Upper lobe of left lung (tissue), 4 donors: ENCODE measurements at regions not wholly inside any gene's neighbourhood (a gene's known extent, or its start where the extent isn't known, plus 50 kb on each side); places are given as distances from the start of the nearest gene placed in this dataset.

ENCODE experiments used
- EP300 ChIP-seq, 4 donors: sonication (generic); formaldehyde crosslinking; IDR thresholded peaks; one replicate each; pipeline ENCODE4 v1.5.1; 2017; ENCODE audit warnings: antibody characterized with exemption in 4 of 4, control low read depth in 2 of 4
- POLR2A ChIP-seq, 4 donors: fragments of 450-650 bp; IDR thresholded peaks; one replicate each; pipeline ENCODE4 v1.5.1; 2016 to 2017; ENCODE audit warnings: antibody characterized with exemption in 4 of 4, mild to moderate bottlenecking in 2 of 4
- POLR2AphosphoS5 ChIP-seq, 2 donors: sonication (generic); formaldehyde crosslinking; IDR thresholded peaks; one replicate each; pipeline ENCODE4 v1.5.1; 2017; ENCODE audit warnings: antibody characterized with exemption in 2 of 2
- TF ChIP-seq, protein P1 (sequence below), 6 experiments: fragments of 450-650 bp in 4 of 6; fragments of 200-600 bp in 2 of 6; sonication (generic) in 2 of 6; IDR thresholded peaks; one replicate each; pipeline ENCODE4 v1.5.1; 2016 to 2019; ENCODE audit warnings: antibody characterized with exemption in 6 of 6

DNA sequence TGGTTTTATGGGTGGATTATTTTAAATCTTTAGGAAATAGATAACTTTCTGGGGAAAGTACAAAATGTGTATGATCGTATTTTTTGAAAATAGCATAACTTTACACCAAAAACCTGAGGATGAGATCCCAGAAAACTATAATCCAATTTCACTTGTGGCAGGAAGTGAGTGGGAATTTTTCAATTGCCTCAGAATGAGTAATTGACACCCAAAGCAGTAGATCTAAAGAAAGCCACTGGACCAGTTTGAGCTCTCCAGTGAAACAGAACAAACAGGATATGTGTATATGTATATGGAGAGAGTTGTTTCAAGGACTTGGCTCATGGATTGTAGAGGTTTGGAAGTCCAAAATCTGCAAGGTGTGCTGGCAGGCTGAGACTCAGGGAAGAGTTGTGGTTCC lies 109.2 kb upstream of the SHB start:
- TF ChIP-seq, protein P1, sequence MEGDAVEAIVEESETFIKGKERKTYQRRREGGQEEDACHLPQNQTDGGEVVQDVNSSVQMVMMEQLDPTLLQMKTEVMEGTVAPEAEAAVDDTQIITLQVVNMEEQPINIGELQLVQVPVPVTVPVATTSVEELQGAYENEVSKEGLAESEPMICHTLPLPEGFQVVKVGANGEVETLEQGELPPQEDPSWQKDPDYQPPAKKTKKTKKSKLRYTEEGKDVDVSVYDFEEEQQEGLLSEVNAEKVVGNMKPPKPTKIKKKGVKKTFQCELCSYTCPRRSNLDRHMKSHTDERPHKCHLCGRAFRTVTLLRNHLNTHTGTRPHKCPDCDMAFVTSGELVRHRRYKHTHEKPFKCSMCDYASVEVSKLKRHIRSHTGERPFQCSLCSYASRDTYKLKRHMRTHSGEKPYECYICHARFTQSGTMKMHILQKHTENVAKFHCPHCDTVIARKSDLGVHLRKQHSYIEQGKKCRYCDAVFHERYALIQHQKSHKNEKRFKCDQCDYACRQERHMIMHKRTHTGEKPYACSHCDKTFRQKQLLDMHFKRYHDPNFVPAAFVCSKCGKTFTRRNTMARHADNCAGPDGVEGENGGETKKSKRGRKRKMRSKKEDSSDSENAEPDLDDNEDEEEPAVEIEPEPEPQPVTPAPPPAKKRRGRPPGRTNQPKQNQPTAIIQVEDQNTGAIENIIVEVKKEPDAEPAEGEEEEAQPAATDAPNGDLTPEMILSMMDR (IDR thresholded peaks at IDR 0.05) = no peak
- TF ChIP-seq POLR2A (IDR thresholded peaks at IDR 0.05) (no peak), POLR2AphosphoS5 (IDR thresholded peaks at IDR 0.05) (no peak), EP300 (IDR thresholded peaks at IDR 0.05) (no peak)
